Fibroblast of the aortic adventitia (primary cell): ENCODE measurements at regions not wholly inside any gene's neighbourhood (a gene's known extent, or its start where the extent isn't known, plus 50 kb on each side); places are given as distances from the start of the nearest gene placed in this dataset.

Experiments used
- DNase-seq: peaks from one replicate; pipeline ENCODE4 v3.0.0-alpha.2; 2010; ENCODE audit warnings: low read depth
- H3K4me3 ChIP-seq: 2 replicates; pipeline ENCODE4 v1.5.1; 2011; ENCODE audit warnings: low read depth, mild to moderate bottlenecking, control low read depth, low read length, moderate library complexity
- TF ChIP-seq, protein P1 (sequence below): IDR thresholded peaks from 2 replicates; pipeline ENCODE4 v1.5.1; 2011; ENCODE audit warnings: mild to moderate bottlenecking, low read length, control low read depth, inconsistent platforms; ENCODE audit not compliant: insufficient read depth

DNA sequence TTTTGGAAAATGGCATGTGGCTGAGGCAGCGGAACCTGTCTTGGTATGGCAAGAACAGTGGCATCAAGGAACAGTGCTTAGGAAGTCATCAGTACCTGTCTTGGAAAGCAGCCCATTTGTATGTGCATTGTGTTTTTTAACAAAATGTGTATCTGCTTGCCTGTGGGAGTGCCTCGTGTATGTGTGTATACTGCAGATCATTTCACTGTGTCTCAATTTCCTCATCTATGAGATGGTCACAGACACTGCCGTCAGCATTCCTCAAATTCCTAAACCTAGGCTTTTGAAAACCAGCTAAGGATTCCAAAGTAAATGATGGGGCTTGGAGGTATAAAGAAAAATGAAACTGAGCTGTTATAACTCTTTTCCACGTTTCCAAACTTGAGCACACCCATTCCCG is 441.3 kb downstream of the RND3 start:
- TF ChIP-seq, protein P1, sequence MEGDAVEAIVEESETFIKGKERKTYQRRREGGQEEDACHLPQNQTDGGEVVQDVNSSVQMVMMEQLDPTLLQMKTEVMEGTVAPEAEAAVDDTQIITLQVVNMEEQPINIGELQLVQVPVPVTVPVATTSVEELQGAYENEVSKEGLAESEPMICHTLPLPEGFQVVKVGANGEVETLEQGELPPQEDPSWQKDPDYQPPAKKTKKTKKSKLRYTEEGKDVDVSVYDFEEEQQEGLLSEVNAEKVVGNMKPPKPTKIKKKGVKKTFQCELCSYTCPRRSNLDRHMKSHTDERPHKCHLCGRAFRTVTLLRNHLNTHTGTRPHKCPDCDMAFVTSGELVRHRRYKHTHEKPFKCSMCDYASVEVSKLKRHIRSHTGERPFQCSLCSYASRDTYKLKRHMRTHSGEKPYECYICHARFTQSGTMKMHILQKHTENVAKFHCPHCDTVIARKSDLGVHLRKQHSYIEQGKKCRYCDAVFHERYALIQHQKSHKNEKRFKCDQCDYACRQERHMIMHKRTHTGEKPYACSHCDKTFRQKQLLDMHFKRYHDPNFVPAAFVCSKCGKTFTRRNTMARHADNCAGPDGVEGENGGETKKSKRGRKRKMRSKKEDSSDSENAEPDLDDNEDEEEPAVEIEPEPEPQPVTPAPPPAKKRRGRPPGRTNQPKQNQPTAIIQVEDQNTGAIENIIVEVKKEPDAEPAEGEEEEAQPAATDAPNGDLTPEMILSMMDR: no peak
- peak; percentile 57 for DNase-seq
- H3K4me3 ChIP-seq: no peak overlapping the region

DNA sequence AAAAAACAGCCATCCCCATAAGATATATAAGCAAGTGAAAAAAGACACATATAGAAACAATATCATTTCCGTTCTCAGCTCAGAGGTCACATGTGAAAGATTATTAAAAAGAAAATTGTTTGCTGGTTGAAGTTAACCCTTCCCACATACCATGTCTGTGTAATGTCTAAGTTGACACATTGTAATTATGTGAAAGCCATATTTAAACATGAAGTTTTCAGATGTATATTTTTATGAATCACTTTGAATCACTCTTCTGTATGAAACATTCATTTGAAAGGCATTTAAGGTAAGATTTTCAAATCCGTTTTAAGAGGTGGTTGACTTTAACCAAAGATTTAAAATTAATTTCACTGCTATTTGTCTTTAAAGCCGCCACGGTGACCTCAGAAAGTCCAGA is 441.9 kb downstream of the RND3 start:
- no peak for DNase-seq
- TF ChIP-seq, protein P1: no peak
- no peak overlapping the region for H3K4me3 ChIP-seq

DNA sequence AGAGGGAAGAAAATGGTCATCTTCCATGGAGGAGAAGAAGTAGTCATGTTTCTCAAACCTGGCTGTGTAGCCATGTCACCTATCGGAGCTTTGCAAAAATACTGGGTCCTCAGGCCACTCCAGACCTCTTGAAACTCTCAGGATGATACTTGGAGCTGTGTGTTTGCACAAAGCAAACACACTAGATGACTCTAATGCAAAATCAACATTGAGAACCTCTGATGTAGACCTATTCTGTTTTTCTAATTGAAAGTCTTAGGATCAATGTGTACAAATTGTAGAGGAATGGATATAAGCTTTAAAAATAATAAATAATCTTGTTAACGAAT is 444.3 kb downstream of the RND3 start:
- TF ChIP-seq, protein P1: no peak
- no peak for DNase-seq
- H3K4me3 ChIP-seq: no peak overlapping the region

DNA sequence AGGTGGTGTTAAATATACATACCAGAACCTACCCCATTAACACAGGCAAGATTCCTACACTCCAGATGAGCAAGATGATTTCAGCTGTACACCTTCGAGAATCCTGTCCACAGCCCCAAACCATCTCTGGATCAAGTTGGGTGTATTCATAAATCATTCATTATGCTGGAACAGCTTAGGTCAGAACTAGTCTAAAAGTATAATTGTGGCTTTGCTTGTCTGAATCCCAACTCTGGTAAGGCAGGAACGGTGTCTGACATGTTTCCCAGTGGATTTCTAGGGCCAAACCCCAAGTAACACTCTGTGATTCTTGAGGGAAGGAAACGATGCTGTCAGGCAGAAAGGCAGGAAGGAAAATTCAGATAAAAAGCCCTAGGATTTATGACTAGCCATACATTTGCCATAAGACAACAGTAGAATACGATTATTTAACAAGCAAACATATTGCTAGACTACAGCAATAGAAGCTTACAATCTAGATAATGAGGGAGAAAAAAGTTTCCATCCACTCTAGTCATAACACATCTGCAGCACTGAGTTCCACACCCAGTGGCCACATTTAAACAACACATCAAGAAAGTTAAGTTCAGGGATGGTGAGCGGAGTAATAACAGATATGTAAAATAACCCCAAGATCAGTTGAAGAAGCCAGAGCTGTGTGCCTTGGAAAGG is 444.8 kb downstream of the RND3 start:
- H3K4me3 ChIP-seq: no peak overlapping the region
- TF ChIP-seq, protein P1: no peak
- DNase-seq: no peak

DNA sequence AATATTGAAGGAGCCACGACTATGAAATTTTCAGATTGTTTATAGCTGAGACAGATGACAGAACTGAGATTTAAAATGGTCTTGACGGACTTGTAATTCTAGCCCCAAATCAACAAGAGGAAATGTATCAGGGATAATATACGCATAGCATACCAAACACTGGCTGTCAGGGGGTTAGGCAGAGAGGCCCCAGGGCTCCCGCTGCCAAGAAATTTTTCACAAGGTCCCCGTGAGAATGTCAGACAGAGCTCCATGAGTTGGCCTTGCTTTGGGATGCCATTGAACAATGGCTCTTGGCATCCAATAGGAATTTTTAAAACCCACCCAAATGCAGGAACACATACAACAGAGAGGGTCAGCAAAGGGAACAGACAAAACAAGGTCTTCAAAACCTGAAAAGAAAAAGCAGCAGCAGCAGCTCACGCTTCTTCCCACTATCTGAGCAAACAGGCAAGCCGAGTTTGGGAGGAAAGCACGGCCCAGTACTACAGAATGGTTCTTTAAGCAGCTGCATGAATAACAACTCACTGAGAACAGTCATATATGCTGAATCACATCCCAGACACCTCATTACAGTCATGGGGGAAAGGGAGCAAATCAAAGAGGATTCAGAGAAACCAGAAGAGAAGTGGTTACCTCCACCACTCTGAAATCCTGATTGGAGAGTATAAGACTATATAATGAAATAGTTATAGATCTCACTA is 445.6 kb downstream of the RND3 start:
- DNase-seq: peak; percentile 11
- H3K4me3 ChIP-seq: no peak overlapping the region
- TF ChIP-seq, protein P1: no peak

DNA sequence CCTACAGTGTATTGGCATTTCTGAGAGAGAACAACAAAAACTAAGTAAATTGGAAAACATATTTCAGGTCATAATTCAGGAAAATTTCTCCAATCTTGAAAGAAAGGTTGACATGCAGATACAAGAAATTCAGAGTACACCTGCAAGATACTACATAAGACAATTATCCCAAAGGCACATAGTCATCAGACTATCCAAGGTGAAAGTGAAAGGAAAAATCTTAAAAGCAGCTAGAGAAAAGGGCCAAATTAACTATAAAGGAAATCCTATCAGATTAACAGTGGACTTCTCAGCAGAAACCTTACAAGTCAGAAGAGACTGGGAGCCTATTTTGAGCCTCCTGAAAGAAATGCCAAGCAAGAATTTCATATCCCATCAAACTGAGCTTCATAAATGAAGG is 449.0 kb upstream of the MMADHC start:
- DNase-seq: peak; percentile 2
- no peak overlapping the region for H3K4me3 ChIP-seq
- TF ChIP-seq, protein P1: no peak
